ENCODE measurements at regions not wholly inside any gene's neighbourhood (a gene's known extent, or its start where the extent isn't known, plus 50 kb on each side); places are given as distances from the start of the nearest gene placed in this dataset.

DNA sequence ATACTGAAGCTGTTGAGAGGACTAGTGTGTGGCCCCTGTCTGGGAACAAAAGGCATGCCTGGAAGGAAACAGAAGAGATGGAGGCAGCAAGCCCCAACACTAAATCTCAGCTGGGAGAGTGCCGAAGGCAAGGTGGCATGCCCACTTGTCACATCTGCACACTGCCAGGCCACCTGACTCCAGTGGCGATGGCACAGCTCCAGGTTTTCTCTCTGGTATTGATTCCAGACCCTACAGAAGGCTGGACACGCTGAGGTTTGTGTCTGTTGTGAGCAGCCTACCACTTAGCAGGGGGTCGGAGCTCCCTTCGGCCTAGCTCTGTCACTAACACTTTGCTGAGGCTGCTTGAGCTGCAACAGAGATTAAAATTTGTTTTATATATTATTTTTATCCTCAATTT lies 307.3 kb downstream of the TDRD15 start:
- no peak for DNase-seq

DNA sequence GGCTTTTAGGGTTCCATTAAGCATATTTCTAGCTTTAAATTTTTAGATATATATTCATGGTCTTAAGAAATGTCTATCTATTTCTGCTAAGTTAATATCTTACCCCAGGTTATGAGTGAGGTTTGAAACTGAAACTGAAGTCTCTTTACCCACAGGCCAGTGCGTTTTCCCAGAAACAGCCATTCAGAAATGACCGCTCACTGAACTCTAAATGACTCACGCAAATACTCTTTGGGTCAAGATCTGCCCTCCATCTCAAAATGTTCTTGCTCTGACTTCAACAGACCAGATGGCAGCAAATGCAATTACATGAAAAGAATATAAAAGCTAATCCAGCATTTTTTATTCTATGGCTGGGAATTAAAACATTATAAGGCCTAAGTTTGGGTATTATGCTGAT lies 315.2 kb downstream of the TDRD15 start:
- peak; percentile 36 to 37 for DNase-seq

DNA sequence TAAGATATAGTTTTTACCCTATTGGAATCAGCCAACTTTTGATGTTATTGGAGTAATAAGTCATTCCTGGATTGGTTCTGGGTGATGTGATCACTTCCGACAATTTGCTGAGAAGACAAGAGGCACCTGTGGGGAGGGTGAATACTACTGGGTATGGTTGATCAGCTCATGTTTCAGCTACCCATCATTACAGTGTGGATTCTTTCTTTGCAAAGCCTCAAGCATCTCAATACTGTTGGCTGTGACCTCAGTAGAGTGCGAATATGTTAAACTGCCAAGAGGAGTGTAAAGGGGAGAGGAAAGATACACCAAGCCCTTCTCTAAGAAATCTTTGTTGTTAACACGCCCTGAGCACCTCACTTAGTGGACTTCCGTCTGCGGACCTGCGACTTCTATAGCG lies 317.7 kb downstream of the TDRD15 start:
- no peak for DNase-seq

DNA sequence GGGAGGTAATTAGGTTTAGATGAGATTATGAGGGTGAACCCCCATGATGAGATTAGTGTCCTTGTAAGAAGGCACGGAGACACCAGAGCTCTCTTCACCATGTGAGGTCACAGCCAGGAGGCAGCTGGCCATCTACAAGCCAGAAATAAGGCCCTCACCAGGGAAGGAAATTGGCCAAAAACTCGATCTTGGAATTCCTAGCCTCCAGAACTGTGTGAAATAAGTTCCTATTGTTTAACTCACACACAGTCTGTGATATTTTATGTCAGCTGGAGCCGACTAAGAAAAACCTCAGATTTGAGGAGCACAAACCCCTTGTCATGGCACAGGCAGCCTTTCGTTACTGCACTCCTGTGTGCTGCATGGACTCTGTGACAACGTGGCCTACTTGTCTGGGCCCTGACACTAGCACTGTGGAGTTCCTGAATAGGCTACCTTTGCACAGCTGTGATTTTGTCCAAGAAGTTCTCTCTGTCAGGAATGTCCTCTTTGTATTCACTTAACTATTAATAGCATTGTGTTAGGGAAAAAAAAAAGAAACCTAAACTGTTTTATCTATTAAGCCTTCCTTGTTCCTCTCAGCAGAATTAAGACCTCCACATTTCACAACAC lies 319.8 kb downstream of the TDRD15 start:
- DNase-seq: no peak

DNA sequence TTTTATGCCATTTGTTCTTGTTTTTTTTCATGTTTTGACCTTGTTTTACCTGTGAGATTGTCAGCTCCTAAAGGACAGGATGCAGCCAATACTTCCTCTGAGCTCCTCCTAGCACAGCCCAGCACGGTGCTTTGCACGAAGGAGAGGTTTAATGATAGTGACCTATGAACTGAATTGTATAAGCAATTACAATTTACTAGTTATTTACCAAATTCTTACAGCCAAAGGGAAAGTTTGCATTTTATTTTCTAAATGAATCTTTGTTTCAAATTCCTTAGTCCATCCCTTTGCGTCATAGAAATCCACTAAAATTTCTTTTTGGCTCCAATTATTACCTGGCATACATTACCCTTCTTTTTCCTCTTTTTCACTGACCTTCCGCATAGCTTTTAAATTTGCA lies 326.1 kb downstream of the TDRD15 start:
- no peak for DNase-seq

DNA sequence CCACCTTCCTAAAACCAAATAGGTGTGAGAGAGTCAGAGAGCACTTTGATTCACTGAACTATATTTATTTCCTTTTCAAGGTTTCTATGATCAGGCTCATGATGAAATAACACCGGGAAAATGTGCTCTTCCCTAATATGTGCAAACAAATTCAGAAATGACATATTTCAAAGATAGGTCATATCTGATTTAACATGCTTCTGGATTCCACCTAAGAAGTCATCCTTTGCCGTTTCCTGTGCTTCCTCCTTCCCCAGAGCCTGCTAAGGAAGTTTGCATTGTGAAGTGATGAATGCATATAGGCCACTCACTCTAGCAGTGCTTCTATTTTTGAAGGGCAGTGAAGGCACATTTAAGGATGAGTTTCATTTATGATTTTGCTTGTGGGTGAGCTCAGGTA lies 327.6 kb downstream of the TDRD15 start:
- DNase-seq: no peak

DNA sequence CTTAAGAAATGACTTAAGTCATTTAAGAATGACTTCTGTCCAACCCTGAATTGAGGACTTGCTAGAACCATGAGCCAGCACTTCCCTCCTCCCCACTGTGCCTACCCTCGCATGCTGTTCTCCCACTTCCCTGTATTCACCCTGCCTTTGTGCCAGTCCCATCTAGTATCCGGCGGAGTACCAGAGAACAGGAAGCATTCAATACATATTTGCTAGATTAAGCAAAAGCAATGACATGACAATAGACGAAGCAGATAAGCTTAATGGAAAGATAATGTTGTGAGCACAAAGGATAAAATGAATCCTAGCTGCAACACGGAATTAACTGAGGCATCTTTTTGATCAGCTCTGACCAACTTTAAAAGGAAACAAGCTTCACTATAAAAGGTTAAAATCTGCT lies 328.5 kb downstream of the TDRD15 start:
- DNase-seq: no peak

DNA sequence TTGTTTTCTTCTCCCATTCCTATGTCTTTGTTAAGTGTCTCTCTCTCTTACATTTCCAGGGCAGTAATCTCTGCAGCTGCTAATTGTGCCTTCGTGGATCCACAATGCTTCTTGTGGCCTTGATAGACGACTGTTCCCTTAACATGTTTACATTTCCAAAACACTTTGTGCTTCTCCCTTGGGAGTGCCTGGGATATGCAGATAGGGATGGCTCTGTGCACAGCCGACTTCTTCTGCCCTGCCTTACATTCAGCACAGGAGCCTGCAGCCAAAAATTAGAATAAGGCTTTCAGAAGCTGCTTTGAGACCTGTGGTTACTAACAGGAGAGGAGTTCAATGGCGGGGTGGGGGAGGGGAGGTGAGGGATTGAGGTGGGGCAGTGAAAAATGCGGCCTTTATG lies 328.9 kb downstream of the TDRD15 start:
- no peak for DNase-seq

DNA sequence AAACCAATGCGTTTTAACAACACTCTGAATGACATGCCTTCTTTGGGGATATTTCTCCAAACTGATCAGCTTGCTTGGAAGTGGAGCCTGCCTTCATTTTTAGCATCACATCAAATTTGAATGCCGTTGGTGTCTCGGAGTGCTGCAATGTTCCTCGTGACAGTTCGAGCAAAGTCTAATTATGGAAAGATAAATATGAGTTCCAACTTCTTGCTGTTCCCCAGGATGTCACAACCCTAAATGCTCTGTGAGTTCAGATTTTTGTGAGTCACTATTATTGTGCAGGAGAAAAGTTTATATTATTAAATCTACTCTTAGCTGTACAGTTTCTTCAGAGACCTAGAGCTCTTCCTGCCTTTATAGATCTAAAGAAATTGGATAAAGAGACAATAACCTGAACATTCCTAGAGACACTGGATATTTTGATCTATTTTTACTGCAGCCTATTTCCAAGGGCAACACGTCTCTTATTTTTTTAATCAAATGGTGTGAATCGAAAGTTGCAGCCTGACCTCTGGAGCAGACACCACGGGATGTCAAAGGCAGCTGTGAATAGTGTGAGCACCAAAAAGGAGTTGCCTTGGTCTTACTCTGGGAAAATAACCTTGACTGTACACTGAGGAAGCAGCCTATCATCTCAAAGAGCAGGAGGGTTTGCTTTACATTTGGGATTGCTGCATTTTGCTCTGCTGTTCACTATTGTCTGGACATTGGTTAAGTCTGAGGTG lies 330.1 kb downstream of the TDRD15 start:
- no peak for DNase-seq

DNA sequence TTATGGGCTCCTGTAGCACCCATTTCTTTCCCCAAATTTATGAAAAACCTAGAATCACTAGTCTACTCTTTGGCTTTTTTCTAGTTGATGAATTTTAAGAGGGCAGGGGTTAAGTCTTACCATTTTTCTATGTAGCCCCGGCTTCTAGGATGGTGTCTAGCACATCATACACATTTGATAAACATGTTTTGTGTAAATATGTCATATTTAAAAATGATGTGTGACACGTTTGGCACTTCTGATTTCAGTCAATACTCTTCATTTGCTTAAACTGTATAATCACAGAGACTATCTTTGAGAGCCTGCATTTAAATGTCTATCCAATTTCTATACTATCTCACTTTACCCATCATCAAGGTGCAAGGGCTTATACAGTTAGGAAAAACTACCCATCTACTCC lies 331.1 kb downstream of the TDRD15 start:
- DNase-seq: no peak

DNA sequence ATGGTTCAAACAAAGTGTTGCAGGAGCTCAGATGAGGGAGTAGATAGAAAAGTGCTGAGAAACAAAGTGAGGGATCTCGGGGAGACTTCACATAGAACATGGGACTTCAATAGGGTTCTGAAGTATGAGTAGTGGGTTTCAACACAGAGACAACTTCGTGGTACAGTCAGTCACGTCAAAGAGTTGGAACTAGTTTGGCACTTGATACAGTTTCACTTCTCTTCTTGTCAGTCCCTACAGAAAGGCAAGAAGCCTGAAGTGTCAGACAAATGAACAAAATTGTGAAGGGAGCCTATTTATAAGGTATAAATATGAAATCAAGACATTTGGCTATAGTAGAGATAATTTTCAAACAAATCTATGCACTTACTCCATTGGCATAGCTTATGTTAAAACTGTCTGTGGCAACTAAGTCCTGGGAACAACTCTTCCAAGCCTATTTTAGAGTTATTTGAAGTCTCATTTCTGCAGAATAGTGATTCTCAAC lies 338.0 kb downstream of the TDRD15 start:
- DNase-seq: no peak

DNA sequence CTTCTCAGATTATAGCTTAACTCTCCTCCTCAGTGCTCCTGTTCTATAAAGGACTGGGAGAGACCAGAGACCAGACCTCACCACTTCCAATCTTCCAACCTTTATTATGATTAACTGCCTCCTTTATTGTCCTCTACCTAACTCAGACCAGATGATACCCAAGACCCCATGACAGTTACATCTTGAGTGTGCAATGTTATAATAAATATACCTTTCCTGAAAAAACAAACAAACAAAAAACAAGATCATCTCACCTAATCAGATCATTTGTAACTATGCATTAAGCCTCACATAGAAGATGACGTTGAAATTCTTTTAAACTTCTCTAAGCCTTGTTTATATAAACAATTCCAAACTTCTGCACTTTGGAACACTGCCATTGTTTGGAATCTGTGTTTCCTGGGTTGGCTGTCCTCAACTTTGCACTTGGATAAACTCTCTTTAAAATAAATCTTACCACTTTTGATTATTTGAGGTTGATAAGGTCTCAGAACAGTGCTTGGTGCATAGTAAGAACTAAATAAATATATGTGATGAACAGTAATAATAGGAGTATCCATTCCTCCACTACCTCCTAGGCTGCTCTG lies 342.7 kb downstream of the TDRD15 start:
- DNase-seq: peak; percentile 34 to 37

DNA sequence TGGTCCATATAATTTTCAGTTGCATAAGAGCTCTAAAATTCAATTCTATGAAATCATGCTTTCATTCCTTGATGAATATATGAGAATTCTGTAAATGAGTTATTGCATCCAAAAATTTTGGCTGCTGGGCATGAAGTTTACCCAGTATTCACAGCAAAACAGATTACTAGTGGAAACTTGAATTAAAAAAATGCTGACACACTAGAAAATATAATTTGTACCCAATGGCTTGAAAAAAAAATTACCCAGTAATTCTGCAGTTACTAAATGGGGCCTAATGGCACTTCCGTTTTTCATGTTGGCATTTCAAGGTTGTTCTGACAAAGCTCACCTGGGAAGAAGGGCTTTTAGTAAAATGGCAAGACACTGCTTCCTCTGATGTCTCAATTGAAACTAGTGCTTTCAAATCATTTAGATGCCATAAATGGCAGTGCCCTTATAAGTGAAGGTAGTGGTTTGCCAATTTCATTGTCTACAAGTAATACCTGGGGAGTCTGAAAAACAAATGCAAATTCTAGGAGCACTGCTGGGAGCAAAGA lies 343.6 kb downstream of the TDRD15 start:
- no peak for DNase-seq

DNA sequence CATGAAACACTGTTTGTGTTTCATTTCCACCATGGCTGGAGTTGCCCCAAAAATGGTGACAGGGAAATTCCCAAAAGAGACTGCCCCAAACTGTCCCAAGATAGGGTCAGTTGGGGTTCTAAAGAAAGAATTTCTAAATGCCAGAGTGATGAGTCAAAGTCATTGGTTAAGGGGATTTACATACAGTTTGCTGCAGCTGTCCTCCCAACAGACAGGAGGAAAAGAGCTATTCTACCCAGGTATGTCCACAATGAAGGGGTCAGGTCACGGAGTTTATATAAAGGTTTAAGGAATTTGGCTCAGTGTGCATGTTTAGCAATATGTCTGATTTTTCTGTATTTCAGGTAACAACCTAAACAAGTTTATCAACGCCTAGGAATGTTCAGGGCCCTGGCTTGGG lies 344.1 kb downstream of the TDRD15 start:
- no peak for DNase-seq

DNA sequence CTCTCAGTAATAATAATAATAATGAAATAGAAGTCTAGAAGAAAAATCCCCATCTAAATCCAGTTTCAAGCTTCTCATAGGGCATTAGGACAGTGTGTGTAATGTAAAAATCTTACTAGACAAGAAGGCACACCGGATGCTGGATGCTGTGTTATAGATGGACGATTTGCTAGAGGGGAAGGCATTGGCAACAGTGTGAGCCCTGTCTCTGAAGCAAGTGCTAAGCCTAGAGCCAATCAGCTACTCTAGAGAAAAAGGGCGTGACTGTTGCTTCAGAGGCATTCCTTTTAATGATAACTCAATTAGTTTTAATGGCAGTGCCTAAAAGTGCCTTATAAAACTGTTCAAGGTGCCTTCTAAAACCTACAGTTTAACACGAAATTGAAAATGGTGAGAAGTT lies 344.9 kb downstream of the TDRD15 start:
- no peak for DNase-seq

DNA sequence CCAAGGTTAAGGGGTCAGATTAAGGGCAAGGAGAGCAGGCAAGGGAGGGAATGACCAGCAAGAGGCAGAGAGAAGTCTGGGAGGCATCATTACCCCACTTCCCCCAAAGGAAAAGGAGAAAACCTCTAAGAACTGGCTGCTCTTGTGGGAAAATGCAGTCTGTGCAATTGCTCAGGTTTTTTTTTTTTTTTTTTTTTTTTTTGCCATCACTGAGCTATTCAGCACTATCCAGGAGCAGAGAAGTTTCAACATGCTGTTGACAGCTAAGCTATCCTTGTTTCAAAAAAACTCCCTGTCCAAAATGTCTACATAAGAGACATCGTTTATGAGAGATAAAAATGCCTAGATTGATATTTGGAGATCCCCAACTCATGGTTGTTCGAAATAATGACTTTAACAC lies 345.4 kb downstream of the TDRD15 start:
- DNase-seq: no peak

DNA sequence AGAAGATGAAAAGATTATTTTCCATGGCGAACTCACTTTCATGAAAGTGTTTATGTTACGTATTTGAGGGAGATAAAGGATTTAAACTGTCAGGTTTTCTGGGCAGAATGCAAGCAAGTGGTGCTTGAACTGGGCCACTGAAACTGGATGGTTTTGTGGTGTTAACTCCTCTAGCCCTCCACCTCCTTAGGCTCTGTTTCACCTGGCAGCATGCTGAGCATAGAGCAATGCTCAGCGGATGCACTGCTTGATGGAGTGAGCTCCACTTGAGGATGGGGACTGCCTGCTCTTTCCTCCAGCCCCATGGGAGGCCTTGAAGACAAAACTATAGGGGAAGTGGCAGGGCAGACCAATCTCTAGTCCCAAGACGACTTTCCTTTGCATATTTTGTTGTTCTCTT lies 345.8 kb downstream of the TDRD15 start:
- no peak for DNase-seq

DNA sequence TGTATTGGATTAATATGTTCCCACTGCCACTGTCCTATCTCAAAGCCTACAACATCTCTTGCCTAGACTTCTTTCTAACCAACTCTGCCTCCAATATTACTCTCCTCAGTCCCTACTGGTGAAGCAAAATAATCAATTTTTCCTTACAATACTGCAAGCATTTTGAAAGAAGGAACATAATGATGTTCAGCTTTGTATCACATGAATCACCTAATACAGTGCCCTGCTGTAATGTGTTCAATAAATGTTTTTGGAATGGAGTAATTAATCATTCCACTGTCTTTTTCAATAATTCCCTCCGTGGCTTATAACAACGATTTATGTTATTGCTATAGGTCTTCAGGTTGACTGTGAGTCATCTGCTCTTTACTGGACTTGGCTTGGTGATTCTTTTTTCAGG lies 356.4 kb downstream of the TDRD15 start:
- no peak for DNase-seq

DNA sequence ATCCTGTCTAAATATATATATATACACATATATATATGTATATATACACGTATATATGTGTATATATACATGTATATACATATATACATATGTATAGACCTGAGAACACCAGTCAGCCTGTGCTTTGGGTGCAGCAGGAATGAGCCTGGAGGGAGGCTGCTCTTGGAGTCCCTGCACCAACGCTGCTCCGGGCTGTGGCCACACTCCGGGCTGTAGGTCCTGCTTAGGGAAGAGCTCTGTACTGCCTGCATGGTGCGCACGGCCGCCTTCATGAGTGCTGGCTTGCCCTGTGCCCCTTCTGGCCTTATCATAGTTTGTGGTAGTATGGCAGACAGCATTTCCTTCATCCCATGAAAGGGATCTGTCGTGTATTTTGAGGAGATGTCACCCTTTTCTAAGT lies 360.9 kb downstream of the TDRD15 start:
- no peak for DNase-seq

DNA sequence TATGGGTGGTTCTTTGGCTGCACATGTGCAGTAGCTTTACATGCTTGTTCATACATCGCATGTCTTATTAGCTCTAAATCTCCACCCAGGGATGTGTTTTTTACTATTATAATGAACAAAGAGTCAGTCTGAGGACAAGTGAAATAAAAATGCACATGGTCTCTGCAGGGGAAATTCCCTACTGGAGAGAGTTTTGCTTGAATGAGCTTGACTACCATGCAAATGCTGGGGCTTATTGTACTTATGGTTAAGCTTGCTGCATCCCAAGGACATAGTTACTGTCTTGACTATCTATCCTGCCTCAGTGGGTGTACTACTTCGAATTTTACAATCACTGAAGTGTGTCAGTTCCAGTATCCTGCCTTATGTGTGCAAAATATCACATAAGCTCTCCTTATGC lies 362.7 kb downstream of the TDRD15 start:
- no peak for DNase-seq

DNA sequence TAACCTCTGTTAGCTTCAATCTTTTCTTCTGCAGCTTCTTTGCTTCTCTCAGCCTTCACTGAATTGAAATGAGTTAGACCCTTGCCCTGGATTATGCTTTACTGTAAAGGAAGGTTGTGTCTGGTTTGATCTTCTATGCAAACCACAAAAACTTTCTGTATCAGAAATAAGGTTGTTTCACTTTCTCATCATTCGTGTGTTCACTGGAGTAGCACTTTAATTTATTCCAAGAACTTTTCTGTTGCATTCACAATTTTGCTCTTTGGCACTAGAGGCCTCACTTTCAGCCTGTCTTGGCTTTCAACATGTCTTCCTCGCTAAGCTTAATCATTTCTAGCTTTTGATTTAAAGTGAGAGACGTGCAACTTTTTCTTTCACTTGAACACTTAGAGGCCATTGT lies 365.3 kb downstream of the TDRD15 start:
- no peak for DNase-seq

DNA sequence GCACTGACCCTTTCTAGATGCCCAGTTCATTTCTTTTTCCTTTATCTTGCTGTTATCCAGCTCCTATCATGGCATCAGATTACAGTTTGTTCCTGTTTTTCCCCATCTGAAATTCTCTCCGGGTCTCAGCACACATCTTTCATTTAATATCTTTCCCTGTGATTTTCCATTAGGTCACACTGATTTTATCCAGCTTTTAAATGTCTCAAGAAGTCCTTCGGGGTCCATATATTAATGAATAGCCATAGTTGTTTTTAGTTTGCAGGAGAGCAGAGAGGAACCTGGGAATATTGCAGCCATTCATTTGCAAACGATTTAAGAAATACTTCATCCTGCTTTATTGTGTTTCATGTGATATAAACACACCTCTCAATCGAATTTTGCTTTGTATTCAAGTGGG lies 374.2 kb downstream of the TDRD15 start:
- DNase-seq: no peak

DNA sequence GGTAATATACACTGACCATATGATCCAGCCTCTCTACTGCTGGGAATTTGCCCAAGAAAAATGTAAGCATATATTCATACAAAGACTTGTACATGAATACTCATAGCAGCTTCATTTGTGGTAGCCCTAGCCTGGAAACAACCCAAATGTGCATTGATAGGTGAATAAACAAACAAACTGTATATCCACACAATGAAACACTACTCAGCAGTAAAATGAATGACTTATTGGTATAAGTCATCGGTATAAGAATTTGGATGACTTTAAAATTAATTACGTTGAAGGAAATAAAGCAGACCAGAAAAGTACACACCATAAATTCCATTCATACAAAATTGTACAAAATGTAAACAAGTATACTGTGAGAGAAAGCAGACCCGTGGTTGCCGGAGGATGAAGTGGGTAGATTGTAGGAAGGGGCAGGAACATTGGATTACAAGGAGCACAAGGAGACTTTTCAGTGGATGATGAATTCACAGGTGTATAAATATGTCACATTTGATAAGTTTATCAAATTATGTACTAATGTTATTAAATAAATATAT lies 376.7 kb downstream of the TDRD15 start:
- no peak for DNase-seq
